HCEC 1CT (cell line): ENCODE measurements at regions not wholly inside any gene's neighbourhood (a gene's known extent, or its start where the extent isn't known, plus 50 kb on each side); places are given as distances from the start of the nearest gene placed in this dataset.

ENCODE experiments used
- DNase-seq: peaks from one replicate; pipeline ENCODE4 v3.0.0-alpha.2; 2017

- DNase-seq, result no peak
Observed at GRCh38 chr12:92488735-92489134, 214.1 kb upstream of the PLEKHG7 start.

- no peak for DNase-seq
Observed at GRCh38 chr12:92487138-92487485, 215.7 kb upstream of the PLEKHG7 start.

- DNase-seq, result no peak
Observed at GRCh38 chr12:92486443-92487137, 216.2 kb upstream of the PLEKHG7 start.

GRCh38 chr12:92485351-92486348 is 217.1 kb upstream of the PLEKHG7 start:
- peak; percentile 12 for DNase-seq

- DNase-seq, result no peak
Observed at GRCh38 chr12:92482599-92482998, 220.2 kb upstream of the PLEKHG7 start.

GRCh38 chr12:92481066-92481465 is 221.7 kb upstream of the PLEKHG7 start:
- no peak for DNase-seq

GRCh38 chr12:92478692-92479091 is 224.1 kb upstream of the PLEKHG7 start:
- no peak for DNase-seq

GRCh38 chr12:92476844-92477243 is 225.9 kb upstream of the PLEKHG7 start:
- no peak for DNase-seq

GRCh38 chr12:92473564-92473963 is 229.2 kb upstream of the PLEKHG7 start:
- no peak for DNase-seq

- DNase-seq, result peak; percentile 75
Observed at GRCh38 chr12:92472201-92472600, 230.6 kb upstream of the PLEKHG7 start.

- no peak for DNase-seq
Observed at GRCh38 chr12:92471551-92471950, 231.2 kb upstream of the PLEKHG7 start.

- no peak for DNase-seq
Observed at GRCh38 chr12:92470608-92471021, 232.2 kb upstream of the PLEKHG7 start.

- DNase-seq, result peak; percentile 56
Observed at GRCh38 chr12:92469837-92470236, 233.0 kb upstream of the PLEKHG7 start.

- DNase-seq, result no peak
Observed at GRCh38 chr12:92468358-92469020, 234.3 kb upstream of the PLEKHG7 start.

GRCh38 chr12:92467886-92468285 is 234.9 kb upstream of the PLEKHG7 start:
- DNase-seq, result no peak

GRCh38 chr12:92466391-92467305 is 236.1 kb upstream of the PLEKHG7 start:
- no peak for DNase-seq

GRCh38 chr12:92465786-92466295 is 236.9 kb upstream of the PLEKHG7 start:
- DNase-seq, result no peak

GRCh38 chr12:92464911-92465310 is 237.9 kb upstream of the PLEKHG7 start:
- no peak for DNase-seq

- no peak for DNase-seq
Observed at GRCh38 chr12:92463171-92463570, 239.6 kb upstream of the PLEKHG7 start.

GRCh38 chr12:92462527-92462926 is 240.3 kb upstream of the PLEKHG7 start:
- DNase-seq, result no peak

GRCh38 chr12:92462049-92462448 is 240.7 kb upstream of the PLEKHG7 start:
- DNase-seq, result no peak

GRCh38 chr12:92459850-92460249 is 242.9 kb upstream of the PLEKHG7 start:
- DNase-seq, result no peak
